OCI-LY3 (cell line): ENCODE measurements at regions not wholly inside any gene's neighbourhood (a gene's known extent, or its start where the extent isn't known, plus 50 kb on each side); places are given as distances from the start of the nearest gene placed in this dataset.
"Not testable (repeated sequence)": the region's sequence is repeated elsewhere in the genome, so short reads cannot be mapped to it uniquely, and the experiment has no call there.

ENCODE experiments used
- H2AFZ ChIP-seq: fragments of 200-600, 300-600 bp; shearing (Covaris generic); 2 replicates; pipeline ENCODE4 v1.6.0; 2014; ENCODE audit warnings: antibody characterized with exemption, low read depth, low read length
- H3K27ac ChIP-seq: fragments of 200-600, 300-600 bp; sonication (generic); 2 replicates; pipeline ENCODE4 v1.5.1; 2014; ENCODE audit warnings: mild to moderate bottlenecking, low read length, moderate library complexity, mixed read lengths
- H3K27me3 ChIP-seq: fragments of 200-600, 300-600 bp; sonication (generic); 2 replicates; pipeline ENCODE4 v1.6.1; 2014; ENCODE audit warnings: low read depth, low read length, mixed read lengths
- H3K36me3 ChIP-seq: fragments of 200-600, 300-600 bp; sonication (generic); replicated peaks from 2 replicates; pipeline ENCODE3; 2014; ENCODE audit warnings: low read depth, low read length, mixed read lengths
- H3K4me1 ChIP-seq: fragments of 300-600, 200-600 bp; sonication (generic); 2 replicates; pipeline ENCODE4 v1.6.1; 2014; ENCODE audit warnings: low read length, mixed read lengths
- H3K4me2 ChIP-seq: fragments of 200-600, 300-600 bp; sonication (generic); 2 replicates; pipeline ENCODE4 v1.6.1; 2014; ENCODE audit warnings: low read length, mixed read lengths
- H3K4me3 ChIP-seq: fragments of 300-600, 200-600 bp; sonication (generic); 2 replicates; pipeline ENCODE4 v1.5.1; 2014; ENCODE audit warnings: antibody characterized with exemption, mild to moderate bottlenecking, low read length, moderate library complexity
- H3K79me2 ChIP-seq: fragments of 300-600, 200-600 bp; shearing (Covaris generic); 2 replicates; pipeline ENCODE4 v1.6.1; 2014; ENCODE audit warnings: mild to moderate bottlenecking, low read length, mixed read lengths
- H3K9ac ChIP-seq: fragments of 300-600, 200-600 bp; shearing (Covaris generic); 2 replicates; pipeline ENCODE4 v1.6.0; 2014; ENCODE audit warnings: mild to moderate bottlenecking, low read length, moderate library complexity
- H3K9me3 ChIP-seq: fragments of 200-600, 300-600 bp; shearing (Covaris generic); 2 replicates; pipeline ENCODE4 v1.6.1; 2014; ENCODE audit warnings: low read length, mixed read lengths; ENCODE audit not compliant: insufficient read depth
- H4K20me1 ChIP-seq: fragments of 200-600, 300-600 bp; sonication (generic); 2 replicates; pipeline ENCODE4 v1.6.1; 2016; ENCODE audit warnings: low read length, mixed read lengths; ENCODE audit not compliant: insufficient read depth
- EZH2phosphoT487 ChIP-seq: fragments of 200-600 bp; shearing (Covaris generic); IDR thresholded peaks from 2 replicates; pipeline ENCODE4 v1.6.1; 2018; ENCODE audit warnings: antibody characterized with exemption, mixed run types, low read depth
- TF ChIP-seq, protein P1 (sequence below): fragments of 200-600, 300-600 bp; sonication (generic); IDR thresholded peaks from 2 replicates; pipeline ENCODE4 v1.5.1; 2014; ENCODE audit warnings: antibody characterized with exemption, low read length, low read depth

DNA sequence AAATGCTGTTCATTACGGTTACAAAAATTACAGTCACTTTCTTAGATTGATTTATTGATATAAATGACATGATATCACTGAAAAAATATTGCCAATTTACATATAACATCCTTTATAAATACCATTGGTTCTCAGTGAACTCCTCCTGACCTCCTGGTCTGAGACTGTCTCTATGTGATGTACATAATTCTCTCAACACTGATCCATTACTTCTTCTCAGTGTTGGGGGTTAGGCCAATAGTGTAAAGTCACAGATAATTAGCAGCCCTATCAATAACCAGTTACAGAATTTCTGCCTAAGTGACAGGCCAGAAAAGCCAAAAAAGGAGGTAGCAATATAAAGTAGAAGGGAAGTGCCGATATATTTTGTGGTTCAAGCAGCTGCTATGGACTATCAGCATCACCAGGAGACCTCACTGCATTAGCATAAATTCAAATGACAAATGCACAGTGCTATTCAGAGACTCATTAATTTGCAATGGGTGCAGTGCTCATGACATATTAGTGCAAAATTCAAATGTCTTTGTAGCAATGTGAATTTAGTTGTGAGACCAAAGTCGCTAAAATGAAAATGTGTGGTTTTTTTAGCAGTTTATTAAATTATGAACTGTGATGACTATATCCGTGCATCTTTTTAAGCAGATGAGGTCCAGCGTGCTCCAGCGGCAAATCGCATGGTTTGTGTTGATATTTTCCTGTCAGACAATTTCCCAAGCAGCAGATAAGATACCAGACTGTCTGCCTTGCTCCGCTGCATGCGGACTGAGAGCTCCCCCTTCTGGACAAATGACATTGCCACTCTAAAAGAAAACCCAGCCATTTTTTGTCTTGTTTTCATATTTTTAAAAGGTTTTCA, 144.6 kb downstream of the CETN3 start:
- H3K4me1 ChIP-seq = peaks cover 6% of the 10 kb centered on the region
- H3K9me3 ChIP-seq = no peaks in the 10 kb centered on the region
- no peaks in the 10 kb centered on the region for H3K79me2 ChIP-seq
- H3K36me3 ChIP-seq = no peaks in the 10 kb centered on the region
- H3K27me3 ChIP-seq = no peaks in the 10 kb centered on the region
- H3K4me3 ChIP-seq = peak overlapping the region; percentile 65
- peak overlapping the region; percentile 84 for H3K4me2 ChIP-seq
- H3K9ac ChIP-seq = 0 out of 2 replicates have a peak overlapping the region, but pooled peaks have one; percentile 9
- TF ChIP-seq EZH2phosphoT487 = no peak
- TF ChIP-seq, protein P1, sequence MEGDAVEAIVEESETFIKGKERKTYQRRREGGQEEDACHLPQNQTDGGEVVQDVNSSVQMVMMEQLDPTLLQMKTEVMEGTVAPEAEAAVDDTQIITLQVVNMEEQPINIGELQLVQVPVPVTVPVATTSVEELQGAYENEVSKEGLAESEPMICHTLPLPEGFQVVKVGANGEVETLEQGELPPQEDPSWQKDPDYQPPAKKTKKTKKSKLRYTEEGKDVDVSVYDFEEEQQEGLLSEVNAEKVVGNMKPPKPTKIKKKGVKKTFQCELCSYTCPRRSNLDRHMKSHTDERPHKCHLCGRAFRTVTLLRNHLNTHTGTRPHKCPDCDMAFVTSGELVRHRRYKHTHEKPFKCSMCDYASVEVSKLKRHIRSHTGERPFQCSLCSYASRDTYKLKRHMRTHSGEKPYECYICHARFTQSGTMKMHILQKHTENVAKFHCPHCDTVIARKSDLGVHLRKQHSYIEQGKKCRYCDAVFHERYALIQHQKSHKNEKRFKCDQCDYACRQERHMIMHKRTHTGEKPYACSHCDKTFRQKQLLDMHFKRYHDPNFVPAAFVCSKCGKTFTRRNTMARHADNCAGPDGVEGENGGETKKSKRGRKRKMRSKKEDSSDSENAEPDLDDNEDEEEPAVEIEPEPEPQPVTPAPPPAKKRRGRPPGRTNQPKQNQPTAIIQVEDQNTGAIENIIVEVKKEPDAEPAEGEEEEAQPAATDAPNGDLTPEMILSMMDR = peak; percentile 85
- H2AFZ ChIP-seq = peak overlapping the region; percentile 78
- H3K27ac ChIP-seq = no peak overlapping the region
- no peaks in the 10 kb centered on the region for H4K20me1 ChIP-seq

DNA sequence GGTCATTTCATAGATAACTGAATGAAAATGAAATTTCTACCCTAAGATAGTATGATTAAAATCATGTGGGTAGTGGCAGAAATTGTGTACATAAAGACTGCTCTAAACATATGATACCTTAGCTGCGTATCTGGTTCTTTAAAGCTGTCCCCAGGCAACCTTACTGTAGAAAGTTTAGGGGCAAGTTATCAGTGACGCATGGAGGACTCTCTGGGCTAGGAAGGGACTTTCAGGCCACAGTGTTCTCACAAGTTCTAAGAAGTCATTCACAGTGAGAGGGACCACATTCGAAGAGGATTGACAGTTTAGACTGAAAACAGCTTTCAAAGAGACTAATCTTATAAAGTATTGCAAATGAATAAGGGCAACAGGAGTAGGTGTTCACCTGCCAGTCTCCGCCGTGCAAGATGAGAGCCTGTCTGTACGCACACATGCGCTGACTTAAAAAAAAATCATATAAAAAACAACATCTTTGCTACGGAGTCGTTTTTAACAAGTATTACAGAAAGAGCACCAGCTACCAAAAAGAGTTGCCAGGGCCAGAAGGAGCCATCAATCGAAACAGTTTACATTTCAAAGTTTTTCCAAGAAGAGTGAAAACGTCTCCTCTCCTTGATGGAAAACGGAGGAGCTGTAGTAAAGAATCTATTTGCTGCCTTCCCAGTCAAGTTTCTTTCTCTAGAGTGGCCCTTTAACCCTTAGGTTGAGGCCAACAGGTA, 146.3 kb downstream of the CETN3 start:
- Histone ChIP-seq H3K9ac (no peak overlapping the region), H3K9me3 (no peaks in the 10 kb centered on the region), H3K4me3 (no peak overlapping the region), H3K27me3 (no peaks in the 10 kb centered on the region), H3K27ac (no peak overlapping the region), H3K4me1 (peaks cover 6% of the 10 kb centered on the region), H3K79me2 (no peaks in the 10 kb centered on the region), H2AFZ (no peak overlapping the region), H3K36me3 (no peaks in the 10 kb centered on the region), H4K20me1 (no peaks in the 10 kb centered on the region), H3K4me2 (no peak overlapping the region)
- no peak for TF ChIP-seq EZH2phosphoT487
- TF ChIP-seq, protein P1 = no peak

DNA sequence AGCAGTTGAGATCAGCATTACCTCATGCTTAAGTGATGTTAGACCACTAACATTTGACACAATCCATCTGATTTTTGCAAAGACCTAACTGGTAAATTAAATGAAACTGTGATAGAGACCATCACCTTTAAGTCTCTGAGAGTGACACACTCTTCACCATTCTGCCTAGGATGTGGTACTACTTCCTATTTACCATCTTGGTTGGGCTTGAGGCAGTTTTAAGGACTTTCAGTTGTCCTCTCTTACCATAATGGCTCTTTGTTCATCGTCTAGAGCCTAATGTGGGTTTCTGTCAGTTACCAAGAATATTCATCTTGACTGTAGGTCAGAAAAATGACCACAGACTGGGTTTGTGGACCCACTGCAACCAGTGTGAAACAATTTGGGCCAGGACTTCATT, 158.1 kb downstream of the CETN3 start:
- Histone ChIP-seq H3K36me3 (no peaks in the 10 kb centered on the region), H2AFZ (no peak overlapping the region), H3K79me2 (no peaks in the 10 kb centered on the region), H3K4me2 (no peak overlapping the region), H3K9ac (no peak overlapping the region), H4K20me1 (no peaks in the 10 kb centered on the region), H3K4me3 (no peak overlapping the region), H3K4me1 (no peaks in the 10 kb centered on the region), H3K27me3 (no peaks in the 10 kb centered on the region), H3K9me3 (no peaks in the 10 kb centered on the region), H3K27ac (no peak overlapping the region)
- no peak for TF ChIP-seq EZH2phosphoT487
- TF ChIP-seq, protein P1 = no peak

DNA sequence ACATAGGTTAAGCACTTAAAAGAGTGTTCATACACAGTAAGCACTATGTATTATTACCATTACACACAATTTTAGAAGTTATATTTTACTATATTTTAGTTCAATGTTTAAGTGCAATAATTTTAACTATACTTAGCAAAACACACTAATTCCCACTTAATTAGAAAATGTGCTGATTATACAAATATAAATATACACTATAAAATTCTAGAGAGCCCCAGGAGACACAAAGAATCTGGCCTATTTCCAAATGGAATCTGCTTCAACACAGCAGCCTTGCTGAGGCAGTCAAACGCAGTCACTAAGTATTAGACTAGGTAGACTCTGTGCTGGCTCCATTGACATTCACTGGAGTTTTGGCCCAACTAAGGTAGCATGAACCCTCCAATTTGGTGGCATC, 160.9 kb downstream of the CETN3 start:
- no peak overlapping the region for H3K9ac ChIP-seq
- H2AFZ ChIP-seq = no peak overlapping the region
- no peaks in the 10 kb centered on the region for H3K36me3 ChIP-seq
- H3K27ac ChIP-seq = no peak overlapping the region
- no peaks in the 10 kb centered on the region for H3K9me3 ChIP-seq
- H3K27me3 ChIP-seq = no peaks in the 10 kb centered on the region
- no peaks in the 10 kb centered on the region for H3K4me1 ChIP-seq
- H3K79me2 ChIP-seq = no peaks in the 10 kb centered on the region
- H4K20me1 ChIP-seq = no peaks in the 10 kb centered on the region
- no peak overlapping the region for H3K4me3 ChIP-seq
- no peak overlapping the region for H3K4me2 ChIP-seq
- TF ChIP-seq EZH2phosphoT487 = no peak
- TF ChIP-seq, protein P1 = no peak

DNA sequence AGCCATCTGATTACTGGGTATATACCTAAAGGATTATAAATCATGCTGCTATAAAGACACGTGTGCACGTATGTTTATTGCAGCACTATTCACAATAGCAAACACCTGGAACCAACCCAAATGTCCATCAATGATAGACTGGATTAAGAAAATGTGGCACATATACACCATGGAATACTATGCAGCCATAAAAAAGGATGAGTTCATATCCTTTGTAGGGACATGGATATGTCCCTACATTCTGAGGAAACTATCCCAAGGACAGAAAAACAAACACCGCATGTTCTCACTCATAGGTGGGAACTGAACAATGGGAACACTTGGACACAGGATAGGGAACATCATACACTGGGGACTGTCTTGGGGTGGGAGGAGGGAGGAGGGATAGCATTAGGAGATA, 165.7 kb downstream of the CETN3 start:
- H3K4me1 ChIP-seq, H3K79me2 ChIP-seq, H3K27ac ChIP-seq, H3K27me3 ChIP-seq, H2AFZ ChIP-seq, H3K9ac ChIP-seq, H3K36me3 ChIP-seq, H3K9me3 ChIP-seq, H3K4me2 ChIP-seq, H4K20me1 ChIP-seq, H3K4me3 ChIP-seq: not testable (repeated sequence)
